GM21619 (cell line): ENCODE measurements at regions not wholly inside any gene's neighbourhood (a gene's known extent, or its start where the extent isn't known, plus 50 kb on each side); places are given as distances from the start of the nearest gene placed in this dataset.
"Not testable (repeated sequence)": the region's sequence is repeated elsewhere in the genome, so short reads cannot be mapped to it uniquely, and the experiment has no call there.

Experiments
- ATAC-seq: cut with Tn5 transposase; IDR thresholded peaks from one replicate; pipeline ENCODE4 v1.9.1; 2021; ENCODE audit not compliant: unreplicated experiment

DNA sequence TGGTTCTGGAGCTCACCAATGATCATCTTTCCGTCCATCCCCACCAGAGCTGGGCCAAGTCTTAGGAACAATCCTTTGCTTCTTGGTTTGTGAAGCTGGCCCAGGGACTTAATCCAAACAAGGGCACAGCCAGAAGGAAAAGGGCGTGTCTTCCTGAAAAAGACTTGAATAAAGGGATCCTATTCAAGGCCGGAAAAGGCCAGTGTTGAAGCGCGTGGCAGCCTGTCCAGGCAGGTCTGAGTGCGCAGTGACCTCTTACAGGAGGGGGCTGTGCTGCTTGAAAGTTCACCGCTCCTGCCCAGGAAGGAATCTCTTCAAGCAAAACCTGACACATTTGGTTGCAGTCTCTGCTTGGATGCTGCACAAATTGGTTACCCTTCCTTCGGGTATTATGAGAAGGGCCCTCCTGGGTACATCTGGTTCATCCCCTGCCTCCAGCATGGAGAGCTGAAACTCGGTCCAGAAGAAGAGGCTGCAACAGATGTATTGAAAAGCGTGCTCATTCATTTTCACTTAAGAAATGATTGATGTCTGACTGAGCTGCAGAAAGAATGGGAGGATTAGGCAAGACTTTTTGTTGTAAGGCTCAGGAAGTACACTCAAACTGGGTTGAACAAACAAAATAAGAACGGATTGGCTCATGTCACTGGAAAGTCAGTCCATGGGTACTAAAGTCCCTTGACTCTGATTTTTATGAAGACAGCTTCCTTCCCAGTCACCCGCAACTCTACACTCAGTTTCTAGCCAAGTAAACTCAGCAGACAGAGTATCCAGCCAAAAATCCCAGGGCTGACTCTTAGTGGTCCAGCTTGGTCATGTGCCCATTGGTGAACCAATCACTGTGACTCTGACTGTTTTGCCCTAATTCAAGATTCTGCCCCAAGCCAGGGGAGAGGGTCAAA, 136.3 kb downstream of the TFAP2C start:
- no peak for ATAC-seq

GRCh38 chr20:56766528-56766927, 137.4 kb downstream of the TFAP2C start:
- no peak for ATAC-seq

DNA sequence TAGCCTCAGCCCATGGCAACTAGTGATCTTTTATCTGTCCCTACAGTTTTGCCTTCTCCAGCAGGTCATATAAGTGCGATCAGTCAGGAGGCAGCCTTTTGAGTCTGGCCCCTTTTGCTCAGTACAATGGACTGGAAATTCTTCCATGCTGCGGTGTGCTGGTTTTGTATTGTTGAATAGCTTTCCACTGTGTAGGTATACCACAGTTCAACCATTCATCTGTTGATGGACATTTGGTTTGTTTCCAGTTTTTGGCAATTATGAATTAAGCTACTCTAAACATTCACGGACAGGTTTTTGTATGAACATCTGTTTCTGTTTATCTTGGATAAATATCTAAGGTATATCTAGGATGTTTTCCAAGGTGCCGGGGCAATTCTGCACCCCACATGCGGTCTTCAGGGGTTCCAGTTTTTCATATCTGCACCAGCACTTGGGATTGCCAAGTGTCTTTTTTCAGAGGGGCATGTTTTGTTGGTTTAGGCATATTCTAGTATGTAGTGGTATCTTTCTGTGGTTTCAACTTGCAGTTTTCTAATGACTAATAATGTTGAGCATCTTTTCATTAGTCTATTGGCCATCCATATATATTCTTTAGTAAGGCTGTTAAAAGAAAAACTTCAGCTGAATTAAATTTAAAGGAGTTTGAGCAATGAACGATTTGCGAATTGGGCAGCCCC, 141.0 kb downstream of the TFAP2C start:
- no peak for ATAC-seq

GRCh38 chr20:56773749-56774148, 144.6 kb downstream of the TFAP2C start:
- no peak for ATAC-seq

GRCh38 chr20:56774873-56775272, 145.8 kb downstream of the TFAP2C start:
- no peak for ATAC-seq

GRCh38 chr20:56776345-56776744, 147.2 kb downstream of the TFAP2C start:
- ATAC-seq, result no peak

DNA sequence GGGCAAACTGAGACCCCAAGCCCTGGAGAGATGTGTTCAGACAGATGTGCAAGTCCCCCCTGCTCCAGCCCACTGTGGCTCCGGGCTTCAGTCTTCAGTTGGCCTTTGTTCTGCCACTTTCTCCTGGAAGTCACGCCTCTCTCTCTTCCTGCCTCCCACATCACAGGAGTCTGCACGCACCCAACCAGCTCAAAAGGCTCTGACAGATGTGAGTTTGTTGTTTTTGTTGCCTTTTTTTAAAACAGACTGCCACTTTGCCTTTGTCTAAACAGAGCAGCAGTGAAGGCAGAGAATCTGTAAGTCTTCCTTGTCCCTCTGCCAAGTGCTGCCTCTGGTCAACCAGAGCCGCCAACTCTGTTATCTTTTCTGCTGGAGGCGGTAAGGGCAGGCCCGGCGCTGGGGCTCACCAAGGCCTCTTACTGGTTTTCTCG, 149.7 kb downstream of the TFAP2C start:
- no peak for ATAC-seq

DNA sequence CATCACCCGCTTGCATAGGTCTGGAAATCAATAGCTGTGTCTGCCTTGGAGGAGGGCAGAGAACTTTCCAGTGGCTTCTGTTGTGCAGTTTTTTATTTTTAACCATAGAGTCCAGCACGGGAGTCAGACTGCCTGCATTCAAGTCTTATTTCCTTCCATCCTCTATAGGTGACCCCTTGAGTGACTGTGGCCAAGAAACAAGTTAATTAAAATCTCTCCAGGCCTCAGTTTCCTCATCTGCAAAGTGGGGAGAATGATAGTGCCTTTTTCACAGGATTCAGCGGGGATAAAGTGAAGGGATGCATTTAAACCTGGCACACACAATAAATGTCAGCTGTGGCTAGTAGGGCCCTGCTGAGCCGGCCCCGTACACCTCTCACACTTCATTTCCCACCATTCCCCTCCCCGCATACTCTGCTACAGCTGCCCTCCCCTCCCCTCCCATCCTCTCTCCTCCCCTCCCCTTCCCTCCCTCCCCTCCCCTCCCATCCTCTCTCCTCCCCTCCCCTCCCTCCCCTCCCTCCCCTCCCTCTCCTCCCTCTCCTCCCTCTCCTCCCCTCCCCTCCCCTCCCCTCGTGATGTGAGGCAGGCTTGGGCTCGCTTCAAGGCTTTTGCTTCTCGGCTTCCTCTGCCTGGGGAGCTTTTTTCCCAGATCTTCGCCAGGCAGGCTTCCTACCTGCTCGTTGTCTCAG, 150.5 kb downstream of the TFAP2C start:
- no peak for ATAC-seq

- ATAC-seq, result no peak
Measured at GRCh38 chr20:56780266-56780665, 151.2 kb downstream of the TFAP2C start.

- no peak for ATAC-seq
Measured at GRCh38 chr20:56781108-56781739, 152.1 kb downstream of the TFAP2C start.

- ATAC-seq, result not testable (repeated sequence)
Measured at GRCh38 chr20:56781987-56782560, 153.0 kb downstream of the TFAP2C start.

DNA sequence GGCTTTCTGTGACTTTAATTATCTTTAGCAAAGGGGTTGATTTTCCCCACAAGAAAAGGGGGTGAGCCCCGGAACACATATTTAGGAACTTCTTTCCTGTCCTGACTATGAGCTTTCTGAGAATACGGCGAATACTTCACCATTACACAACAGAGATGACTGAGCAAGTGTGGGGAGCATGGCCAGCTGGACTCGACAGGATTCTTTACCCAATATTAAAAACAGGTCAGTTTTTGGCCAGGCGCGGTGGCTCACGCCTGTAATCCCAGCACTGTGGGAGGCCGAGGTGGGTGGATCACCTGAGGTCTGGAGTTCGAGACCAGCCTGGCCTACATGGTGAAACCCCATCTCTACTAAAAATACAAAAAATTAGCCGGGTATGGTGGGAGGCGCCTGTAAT, 153.7 kb downstream of the TFAP2C start:
- ATAC-seq, result not testable (repeated sequence)

- no peak for ATAC-seq
Measured at GRCh38 chr20:56783826-56784225, 154.7 kb downstream of the TFAP2C start.

DNA sequence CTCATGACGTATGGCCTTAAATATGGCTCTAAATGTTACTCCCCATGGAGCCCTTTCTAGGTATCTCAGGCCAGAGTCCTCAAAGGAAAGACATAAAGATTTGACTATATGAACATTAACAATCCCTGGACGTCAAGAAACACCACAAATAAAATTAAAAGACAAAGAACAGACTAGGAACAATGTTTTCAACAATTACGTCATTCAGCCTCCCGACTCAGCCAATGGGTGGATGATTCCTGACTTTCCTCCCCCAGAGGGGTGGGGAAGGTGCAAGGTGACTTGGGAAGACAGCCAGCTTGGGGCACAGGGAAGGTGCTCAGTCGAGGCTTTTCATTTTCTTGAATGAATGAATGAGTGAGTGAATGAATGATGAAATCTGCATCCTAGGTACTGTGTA, 157.4 kb downstream of the TFAP2C start:
- ATAC-seq, result no peak

GRCh38 chr20:56788041-56788670, 159.1 kb downstream of the TFAP2C start:
- ATAC-seq, result no peak

GRCh38 chr20:56788671-56789610, 159.8 kb downstream of the TFAP2C start:
- ATAC-seq, result no peak

GRCh38 chr20:56793916-56794315, 164.8 kb downstream of the TFAP2C start:
- ATAC-seq, result no peak

- no peak for ATAC-seq
Measured at GRCh38 chr20:56795492-56795891, 166.4 kb downstream of the TFAP2C start.

GRCh38 chr20:56796345-56796744, 167.2 kb downstream of the TFAP2C start:
- ATAC-seq, result no peak
